ENCODE measurements at regions not wholly inside any gene's neighbourhood (a gene's known extent, or its start where the extent isn't known, plus 50 kb on each side); places are given as distances from the start of the nearest gene placed in this dataset.

DNA sequence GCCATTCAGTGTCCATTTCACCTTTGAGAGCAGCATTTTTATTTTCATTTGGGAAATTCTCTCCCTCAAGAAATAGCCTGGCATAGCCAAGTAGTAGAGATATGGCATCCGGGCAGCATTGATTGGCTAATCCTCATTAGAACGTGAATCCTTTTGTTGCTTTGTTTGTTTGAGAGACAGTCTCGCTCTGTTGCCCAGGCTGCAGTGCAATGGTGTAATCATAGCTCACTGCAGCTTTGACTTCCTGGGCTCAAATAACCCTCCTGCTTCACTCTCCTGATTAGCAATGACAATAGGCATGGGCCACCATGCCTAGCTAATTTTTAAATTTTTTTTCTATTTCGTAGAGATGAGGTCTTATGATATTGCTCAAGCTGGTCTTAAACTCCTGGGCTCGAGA is 1174.9 kb upstream of the AUTS2 start:
- Mint-ChIP-seq H3K9me3 (peaks cover 14% of the 10 kb centered on the region), H3K4me3 (no peak overlapping the region), H3K36me3 (no peaks in the 10 kb centered on the region), H3K4me1 (no peaks in the 10 kb centered on the region), H3K27ac (no peak overlapping the region), H3K27me3 (no peaks in the 10 kb centered on the region)

DNA sequence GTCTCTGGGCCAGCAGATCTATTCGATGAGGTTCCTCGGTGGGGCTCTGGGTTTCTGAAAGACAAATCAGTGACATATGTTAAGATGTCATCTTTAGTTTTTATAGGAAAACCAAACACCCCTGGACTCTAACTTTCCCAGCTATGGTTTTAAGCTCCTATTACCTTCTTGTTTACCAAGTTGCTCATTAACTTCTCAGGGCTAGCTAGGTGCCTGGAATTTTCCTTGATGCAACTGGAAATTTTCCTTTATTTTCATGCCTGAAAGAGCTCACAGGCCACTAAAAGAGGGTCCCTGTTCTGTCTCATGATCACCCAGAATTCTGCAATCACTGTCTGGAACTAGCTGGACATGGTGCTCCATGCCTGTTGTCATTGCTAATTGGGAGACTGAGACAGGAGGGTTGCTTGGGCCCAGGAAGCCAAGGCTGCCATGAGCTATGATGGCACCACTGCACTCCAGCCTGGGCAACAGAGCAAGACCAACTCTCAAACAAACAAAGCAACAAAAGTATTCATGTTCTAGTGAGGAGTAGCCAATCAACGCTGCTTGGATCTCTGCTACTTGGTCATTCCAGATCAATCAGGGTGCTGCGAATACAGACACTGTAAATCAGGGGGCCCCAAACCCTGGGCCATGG is 1173.5 kb upstream of the AUTS2 start:
- no peaks in the 10 kb centered on the region for H3K4me1 Mint-ChIP-seq
- no peak overlapping the region for H3K27ac Mint-ChIP-seq
- H3K36me3 Mint-ChIP-seq = no peaks in the 10 kb centered on the region
- no peaks in the 10 kb centered on the region for H3K27me3 Mint-ChIP-seq
- H3K4me3 Mint-ChIP-seq = no peak overlapping the region
- peaks cover 17% of the 10 kb centered on the region for H3K9me3 Mint-ChIP-seq

DNA sequence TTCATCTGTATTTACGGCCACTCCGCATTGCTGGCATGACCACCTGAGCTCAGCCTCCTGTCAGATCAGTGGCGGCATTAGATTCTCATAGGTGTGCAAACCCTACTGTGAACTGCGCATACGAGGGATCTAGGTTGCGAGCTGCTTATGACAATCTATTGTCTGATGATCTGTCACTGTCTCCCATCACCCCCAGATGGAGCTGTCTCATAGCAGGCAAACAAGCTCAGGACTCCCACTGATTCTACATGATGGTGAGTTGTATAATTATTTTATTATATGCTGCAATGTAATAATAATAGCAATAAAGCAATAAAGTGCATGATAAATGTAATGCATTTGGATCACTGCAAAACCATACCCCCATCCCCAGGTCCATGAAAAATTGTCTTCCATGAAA is 1172.9 kb upstream of the AUTS2 start:
- H3K9me3 Mint-ChIP-seq = peaks cover 17% of the 10 kb centered on the region
- H3K4me1 Mint-ChIP-seq = no peaks in the 10 kb centered on the region
- H3K4me3 Mint-ChIP-seq = no peak overlapping the region
- H3K36me3 Mint-ChIP-seq = no peaks in the 10 kb centered on the region
- no peak overlapping the region for H3K27ac Mint-ChIP-seq
- H3K27me3 Mint-ChIP-seq = no peaks in the 10 kb centered on the region

DNA sequence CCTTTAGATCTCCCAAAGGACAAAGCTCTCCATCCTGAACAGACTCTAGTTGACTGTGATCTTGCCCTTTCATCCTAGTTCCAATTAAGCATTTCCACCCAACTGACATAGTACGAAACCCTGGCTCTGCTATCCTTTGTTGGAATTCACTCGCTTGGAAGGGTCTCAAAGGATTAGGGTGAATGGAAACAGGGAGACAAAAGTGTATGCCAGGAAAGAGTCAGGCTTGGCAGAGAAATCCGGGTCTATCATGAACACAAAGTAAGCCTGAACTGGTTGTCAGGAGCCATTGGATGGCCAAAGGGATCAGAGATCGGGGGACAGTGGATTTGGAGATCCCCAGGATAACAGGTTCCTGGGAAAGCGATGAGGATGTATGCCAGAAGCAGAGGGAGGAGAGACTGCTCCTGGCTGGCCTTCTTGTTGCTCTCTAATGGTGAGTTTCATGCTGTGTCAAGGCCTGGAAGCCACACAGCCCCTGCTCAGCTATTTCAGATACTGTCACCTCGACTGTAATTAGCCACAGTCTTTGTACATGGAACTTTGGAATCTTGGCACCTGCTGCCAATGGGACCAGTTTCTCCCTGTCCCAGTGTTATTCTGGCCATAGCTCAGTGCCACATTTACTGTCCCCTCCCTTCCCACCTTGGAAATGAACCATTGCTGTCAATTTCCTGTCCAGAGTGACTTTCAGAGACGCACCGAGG is 1168.7 kb upstream of the AUTS2 start:
- H3K27ac Mint-ChIP-seq = no peak overlapping the region

DNA sequence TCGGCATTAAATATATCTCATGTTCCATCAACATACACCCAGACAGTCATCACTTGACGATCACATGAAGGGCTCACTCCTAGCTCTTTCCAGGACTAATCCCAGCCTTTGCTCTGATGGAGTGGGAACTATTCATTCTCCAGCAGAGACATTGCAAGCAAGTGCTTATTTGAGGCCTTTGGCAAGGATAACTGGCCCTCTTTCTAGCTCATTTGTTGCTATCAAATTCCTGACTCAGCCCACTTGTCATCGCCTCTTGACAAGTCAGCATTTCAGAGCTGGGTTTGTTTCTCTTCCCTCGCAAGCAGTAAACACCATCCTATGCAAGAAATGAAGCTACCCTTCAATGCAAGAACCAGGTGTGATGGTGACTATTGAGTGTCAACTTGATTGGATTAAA is 1165.7 kb upstream of the AUTS2 start:
- no peak overlapping the region for H3K27ac Mint-ChIP-seq
- no peaks in the 10 kb centered on the region for H3K27me3 Mint-ChIP-seq
- no peak overlapping the region for H3K4me3 Mint-ChIP-seq
- no peaks in the 10 kb centered on the region for H3K36me3 Mint-ChIP-seq
- H3K9me3 Mint-ChIP-seq = peaks cover 13% of the 10 kb centered on the region
- H3K4me1 Mint-ChIP-seq = no peaks in the 10 kb centered on the region

More for the DNA sequence above, 1168.7 kb upstream of the AUTS2 start:
- Mint-ChIP-seq H3K4me1 (no peaks in the 10 kb centered on the region), H3K27me3 (no peaks in the 10 kb centered on the region), H3K36me3 (no peaks in the 10 kb centered on the region), H3K9me3 (peaks cover 22% of the 10 kb centered on the region), H3K4me3 (no peak overlapping the region)

DNA sequence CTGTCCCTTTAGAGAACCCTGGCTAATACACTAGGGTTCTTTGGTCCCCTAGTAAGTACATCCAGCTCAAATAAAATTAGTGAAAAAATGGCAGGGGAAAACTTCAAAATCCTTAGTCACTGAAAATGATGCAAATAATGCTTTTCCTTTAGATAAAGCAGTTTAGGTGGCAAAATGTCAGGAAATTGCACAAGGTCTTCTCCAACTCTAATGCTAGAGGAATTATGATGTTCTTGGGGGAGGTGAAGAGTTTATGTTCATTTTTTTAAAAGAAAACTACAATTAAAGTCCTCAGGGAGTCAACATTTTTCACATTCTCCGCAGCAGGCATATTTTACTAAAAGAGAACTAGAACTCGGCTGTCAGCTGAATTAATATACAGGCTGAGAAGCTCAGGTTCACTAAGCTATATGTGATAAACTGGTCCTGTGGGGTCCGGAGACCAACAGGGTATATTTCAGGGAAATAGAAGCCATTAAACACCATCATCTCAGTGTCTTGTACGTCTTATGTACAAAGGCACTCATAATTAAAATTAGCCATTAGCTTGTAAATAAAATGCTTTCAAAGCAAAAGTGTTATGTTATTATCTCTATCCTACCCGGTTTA is 1164.7 kb upstream of the AUTS2 start:
- no peak overlapping the region for H3K4me3 Mint-ChIP-seq
- H3K36me3 Mint-ChIP-seq = no peaks in the 10 kb centered on the region
- H3K9me3 Mint-ChIP-seq = peaks cover 15% of the 10 kb centered on the region
- H3K27ac Mint-ChIP-seq = no peak overlapping the region
- H3K27me3 Mint-ChIP-seq = no peaks in the 10 kb centered on the region
- H3K4me1 Mint-ChIP-seq = no peaks in the 10 kb centered on the region

DNA sequence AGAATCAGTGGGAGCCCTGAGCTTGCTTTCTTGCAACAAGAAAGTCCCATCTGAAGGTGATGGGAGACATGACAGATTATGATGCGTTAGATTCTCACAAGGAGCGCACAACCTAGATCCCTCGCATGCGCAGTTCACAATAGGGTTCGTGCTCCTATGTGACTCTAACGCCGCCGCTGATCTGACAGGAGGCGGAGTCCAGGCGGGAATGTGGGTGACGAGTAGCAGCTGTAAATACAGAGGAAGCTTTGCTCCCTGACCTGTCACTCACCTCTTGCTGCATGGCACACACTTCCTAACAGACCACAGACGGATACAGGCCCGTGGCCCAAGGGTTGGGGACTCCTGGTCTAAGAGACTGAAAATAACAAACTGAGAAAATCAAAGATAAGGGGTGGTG is 1163.4 kb upstream of the AUTS2 start:
- no peaks in the 10 kb centered on the region for H3K27me3 Mint-ChIP-seq
- peaks cover 19% of the 10 kb centered on the region for H3K9me3 Mint-ChIP-seq
- H3K27ac Mint-ChIP-seq = no peak overlapping the region
- no peak overlapping the region for H3K4me3 Mint-ChIP-seq
- H3K4me1 Mint-ChIP-seq = no peaks in the 10 kb centered on the region
- no peaks in the 10 kb centered on the region for H3K36me3 Mint-ChIP-seq

DNA sequence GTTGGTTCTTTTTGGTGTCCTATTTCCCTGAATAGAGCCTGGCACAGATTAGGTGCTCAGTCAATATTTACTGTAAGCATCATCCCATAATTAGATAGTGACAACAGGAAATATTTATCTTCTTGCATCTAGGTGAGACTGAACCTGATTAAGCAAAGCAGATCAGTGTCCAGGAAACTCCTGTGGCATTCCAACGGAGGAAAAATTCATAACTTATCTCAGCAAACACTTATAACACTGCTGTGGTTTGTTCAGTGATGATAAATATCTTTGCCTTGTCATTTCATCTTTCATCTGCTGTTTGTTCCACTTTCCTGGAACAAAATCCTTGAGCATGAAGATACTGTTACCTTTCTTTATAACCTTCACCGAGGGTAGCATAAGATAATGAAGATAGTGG is 1160.3 kb upstream of the AUTS2 start:
- Mint-ChIP-seq H3K27ac (no peak overlapping the region), H3K27me3 (no peaks in the 10 kb centered on the region), H3K9me3 (peaks cover 19% of the 10 kb centered on the region), H3K4me3 (no peak overlapping the region), H3K36me3 (no peaks in the 10 kb centered on the region), H3K4me1 (no peaks in the 10 kb centered on the region)

DNA sequence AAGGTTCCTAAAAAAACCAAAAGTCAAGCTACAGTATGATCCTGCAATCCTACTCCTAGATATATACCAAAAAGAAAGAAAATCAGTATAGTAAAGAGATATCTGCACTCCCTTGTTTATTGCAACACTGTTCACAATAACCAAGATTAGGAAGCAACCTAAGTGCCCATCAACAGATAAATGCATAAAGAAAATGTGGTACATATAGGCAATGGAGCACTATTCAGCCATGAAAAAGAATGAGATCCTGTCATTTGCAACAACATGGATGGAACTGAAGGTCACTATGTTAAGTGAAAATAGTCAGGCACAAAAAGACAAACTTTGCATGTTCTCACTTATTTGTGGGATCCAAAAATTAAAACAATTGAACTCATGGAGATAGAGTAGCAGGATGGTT is 1159.5 kb upstream of the AUTS2 start:
- peaks cover 22% of the 10 kb centered on the region for H3K9me3 Mint-ChIP-seq

DNA sequence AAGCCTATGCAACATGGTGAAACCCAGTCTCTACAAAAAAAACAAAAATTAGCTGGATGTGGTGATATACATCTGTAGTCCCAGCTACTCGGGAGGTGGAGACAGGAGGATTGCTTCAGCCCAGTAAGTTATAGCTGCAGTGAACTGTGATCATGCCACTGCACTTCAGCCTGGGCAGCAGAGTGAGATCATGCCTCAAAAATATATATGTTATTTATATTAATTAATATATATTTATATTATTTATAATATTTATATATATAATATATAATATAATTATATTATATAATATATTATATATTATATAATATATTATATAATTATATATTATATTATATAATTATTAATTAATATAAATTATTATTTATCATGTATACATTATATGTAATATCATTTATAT is 1158.4 kb upstream of the AUTS2 start:
- Mint-ChIP-seq H3K27ac (no peak overlapping the region), H3K36me3 (no peaks in the 10 kb centered on the region), H3K4me3 (no peak overlapping the region), H3K4me1 (no peaks in the 10 kb centered on the region), H3K27me3 (no peaks in the 10 kb centered on the region), H3K9me3 (peaks cover 26% of the 10 kb centered on the region)

More for the DNA sequence above, 1159.5 kb upstream of the AUTS2 start:
- Mint-ChIP-seq H3K36me3 (no peaks in the 10 kb centered on the region), H3K4me1 (no peaks in the 10 kb centered on the region), H3K27me3 (no peaks in the 10 kb centered on the region), H3K4me3 (no peak overlapping the region), H3K27ac (no peak overlapping the region)

DNA sequence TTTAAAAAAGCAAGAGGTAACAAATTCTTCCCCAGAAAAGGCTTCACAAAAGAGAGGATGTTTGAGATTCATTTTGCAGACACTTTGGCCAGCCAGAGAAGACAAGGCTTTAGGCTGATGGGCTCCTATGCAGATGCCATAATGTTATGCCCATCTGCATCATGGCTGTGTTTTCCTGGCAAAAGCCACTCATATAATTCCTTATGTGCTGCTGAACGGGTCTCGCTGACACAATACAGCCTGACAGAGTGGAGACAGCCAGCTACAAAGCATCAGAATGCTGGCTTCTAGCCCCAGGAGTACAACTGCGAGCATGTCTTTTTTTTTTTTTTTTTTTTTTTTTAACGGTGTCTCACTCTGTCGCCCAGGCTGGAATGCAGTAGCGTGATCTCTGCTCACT is 1157.4 kb upstream of the AUTS2 start:
- Mint-ChIP-seq H3K4me1 (no peaks in the 10 kb centered on the region), H3K4me3 (no peak overlapping the region), H3K27ac (no peak overlapping the region), H3K36me3 (no peaks in the 10 kb centered on the region), H3K27me3 (no peaks in the 10 kb centered on the region), H3K9me3 (peaks cover 29% of the 10 kb centered on the region)

DNA sequence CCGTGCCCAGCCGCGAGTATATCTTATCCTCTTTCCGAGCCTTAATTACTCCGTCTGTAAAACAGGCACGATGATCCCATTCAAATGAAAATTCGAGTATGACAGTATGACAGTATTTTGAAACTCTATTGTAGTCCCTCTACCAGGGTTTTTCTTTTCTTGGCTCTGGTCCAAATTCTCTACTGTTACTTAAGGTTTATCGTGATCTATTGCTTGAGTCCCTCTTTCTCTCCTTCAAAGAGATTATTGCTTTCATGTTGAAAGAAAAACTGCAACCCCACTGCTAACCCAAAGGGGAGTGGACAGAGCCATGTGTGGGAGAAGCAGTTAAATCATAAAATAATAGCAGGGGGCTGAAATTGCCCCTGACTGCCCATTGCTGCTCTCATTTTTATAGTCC is 1156.6 kb upstream of the AUTS2 start:
- Mint-ChIP-seq H3K9me3 (peaks cover 30% of the 10 kb centered on the region), H3K27me3 (no peaks in the 10 kb centered on the region), H3K27ac (no peak overlapping the region), H3K36me3 (no peaks in the 10 kb centered on the region), H3K4me1 (no peaks in the 10 kb centered on the region), H3K4me3 (no peak overlapping the region)

DNA sequence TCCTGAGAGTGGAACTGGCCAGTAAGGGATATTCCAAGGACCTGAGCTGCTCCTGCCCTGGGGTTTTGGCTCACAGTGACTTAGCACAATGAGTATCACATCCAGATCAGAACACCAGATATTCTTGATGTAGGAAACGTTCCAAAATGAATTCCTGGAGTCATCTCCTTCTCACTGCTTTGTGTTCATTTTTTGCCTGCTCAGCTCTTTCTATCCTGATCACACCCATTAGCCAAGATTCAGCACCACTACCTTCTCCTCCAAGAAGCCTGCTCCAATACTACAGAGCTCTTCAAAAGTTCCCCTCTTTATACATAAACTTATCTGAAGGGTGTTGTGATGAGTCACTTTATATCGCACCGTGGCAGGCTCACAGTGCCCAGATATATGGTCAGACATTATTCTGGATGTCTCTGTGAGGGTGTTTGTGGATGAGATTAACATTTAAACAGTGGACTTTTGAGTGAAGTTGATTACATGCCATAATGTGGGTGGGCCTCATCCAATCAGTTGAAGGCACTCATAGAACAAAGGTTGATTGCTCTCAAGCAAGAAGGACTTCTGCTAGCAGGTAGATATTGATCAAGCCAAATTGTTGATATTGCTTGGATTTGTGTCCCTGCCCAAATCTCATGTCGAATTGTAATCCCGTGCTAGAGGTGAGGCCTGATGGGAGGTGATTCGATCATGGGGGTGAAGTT is 1155.2 kb upstream of the AUTS2 start:
- H3K4me1 Mint-ChIP-seq = no peaks in the 10 kb centered on the region
- no peak overlapping the region for H3K4me3 Mint-ChIP-seq
- peaks cover 24% of the 10 kb centered on the region for H3K9me3 Mint-ChIP-seq
- no peaks in the 10 kb centered on the region for H3K27me3 Mint-ChIP-seq
- no peaks in the 10 kb centered on the region for H3K36me3 Mint-ChIP-seq
- no peak overlapping the region for H3K27ac Mint-ChIP-seq

DNA sequence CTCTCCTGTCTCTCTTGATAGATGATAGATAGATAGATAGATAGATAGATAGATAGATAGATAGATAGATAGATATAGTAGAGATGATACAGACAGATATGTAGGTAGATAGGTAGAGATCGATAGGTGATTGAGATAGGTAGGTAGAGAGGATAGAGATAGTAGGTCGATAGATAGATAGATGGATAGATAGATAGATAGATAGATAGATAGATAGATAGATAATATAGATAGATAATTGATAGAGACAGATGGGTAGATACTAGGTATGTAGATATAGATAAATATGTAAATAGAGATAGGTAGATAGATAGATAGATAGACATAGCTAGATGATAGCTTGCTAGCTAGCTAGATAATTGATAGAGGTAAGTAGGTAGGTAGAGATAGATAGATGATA is 1154.2 kb upstream of the AUTS2 start:
- Mint-ChIP-seq H3K27me3 (no peaks in the 10 kb centered on the region), H3K9me3 (peaks cover 24% of the 10 kb centered on the region), H3K36me3 (peaks cover 2% of the 10 kb centered on the region), H3K4me3 (no peak overlapping the region), H3K27ac (no peak overlapping the region), H3K4me1 (no peaks in the 10 kb centered on the region)

DNA sequence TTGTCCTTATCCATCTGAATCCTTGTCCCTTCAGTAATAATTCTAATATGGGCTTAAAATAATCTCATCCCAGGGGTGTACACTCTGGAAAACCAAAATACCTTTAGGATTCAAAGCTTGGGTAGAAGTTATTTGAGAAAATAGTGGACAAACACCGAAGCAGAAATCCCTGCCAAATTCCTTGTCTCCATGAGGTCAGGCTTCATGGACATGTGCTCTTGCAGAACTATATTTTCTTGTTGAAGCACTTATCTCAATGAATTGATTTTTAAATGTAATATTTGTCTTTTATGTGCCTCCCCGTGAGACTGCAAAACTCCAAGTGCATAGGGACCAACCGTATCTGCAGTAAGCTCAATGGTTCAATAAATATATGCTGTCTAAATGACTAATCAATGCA is 1153.3 kb upstream of the AUTS2 start:
- H3K4me1 Mint-ChIP-seq = no peaks in the 10 kb centered on the region
- no peak overlapping the region for H3K4me3 Mint-ChIP-seq
- H3K36me3 Mint-ChIP-seq = peaks cover 2% of the 10 kb centered on the region
- peaks cover 29% of the 10 kb centered on the region for H3K9me3 Mint-ChIP-seq
- H3K27me3 Mint-ChIP-seq = no peaks in the 10 kb centered on the region
- no peak overlapping the region for H3K27ac Mint-ChIP-seq

DNA sequence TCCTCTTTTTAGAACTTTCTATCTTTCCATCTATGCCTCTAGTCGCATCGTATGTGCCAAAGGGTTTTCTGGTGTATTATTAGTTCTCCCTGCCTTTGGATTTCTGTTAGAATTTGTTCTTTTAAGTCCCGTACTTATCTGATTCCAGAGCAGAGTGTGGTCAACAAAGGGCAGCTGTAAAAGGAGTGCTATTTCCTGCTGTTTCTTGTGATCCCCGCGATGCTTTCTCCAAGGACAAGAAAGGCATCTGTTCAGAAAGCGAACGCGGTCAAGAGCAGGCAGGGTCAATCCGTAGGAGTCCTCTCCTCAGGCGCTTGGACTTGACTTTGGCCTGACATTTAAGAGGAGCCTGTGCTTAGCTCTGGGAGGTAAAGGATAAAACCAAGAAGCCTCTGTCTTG is 1152.1 kb upstream of the AUTS2 start:
- H3K4me3 Mint-ChIP-seq = no peak overlapping the region
- H3K4me1 Mint-ChIP-seq = no peaks in the 10 kb centered on the region
- peaks cover 2% of the 10 kb centered on the region for H3K36me3 Mint-ChIP-seq
- H3K27me3 Mint-ChIP-seq = no peaks in the 10 kb centered on the region
- peaks cover 29% of the 10 kb centered on the region for H3K9me3 Mint-ChIP-seq
- H3K27ac Mint-ChIP-seq = no peak overlapping the region
